ENCODE measurements at regions not wholly inside any gene's neighbourhood (a gene's known extent, or its start where the extent isn't known, plus 50 kb on each side); places are given as distances from the start of the nearest gene placed in this dataset.

DNA sequence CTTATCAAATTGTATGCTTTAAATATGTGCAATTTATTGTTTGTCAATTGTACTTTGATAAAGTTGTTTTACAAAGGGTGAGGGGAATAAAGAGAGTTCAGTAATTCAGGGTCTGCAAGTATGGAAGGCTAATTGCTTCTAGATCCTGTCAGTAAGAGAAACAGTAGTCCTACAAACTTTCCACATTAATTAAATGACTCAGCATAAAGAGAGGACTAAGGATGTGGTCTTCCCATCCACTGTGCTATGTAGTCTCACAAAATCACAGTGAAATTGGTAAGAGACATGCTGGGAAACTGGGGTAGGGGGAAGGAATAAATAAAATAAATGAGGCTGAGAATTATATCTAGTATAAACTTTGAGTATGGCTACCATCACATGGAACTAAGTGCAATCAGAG is 130.2 kb upstream of the PKP2 start:
- TF ChIP-seq RFX5 (IDR thresholded peaks at IDR 0.05) (no peak), HDAC2 (IDR thresholded peaks at IDR 0.05) (no peak), POLR2A (IDR thresholded peaks at IDR 0.05; ENCODE audit: low read length) (no peak)
- TF ChIP-seq, protein P1, sequence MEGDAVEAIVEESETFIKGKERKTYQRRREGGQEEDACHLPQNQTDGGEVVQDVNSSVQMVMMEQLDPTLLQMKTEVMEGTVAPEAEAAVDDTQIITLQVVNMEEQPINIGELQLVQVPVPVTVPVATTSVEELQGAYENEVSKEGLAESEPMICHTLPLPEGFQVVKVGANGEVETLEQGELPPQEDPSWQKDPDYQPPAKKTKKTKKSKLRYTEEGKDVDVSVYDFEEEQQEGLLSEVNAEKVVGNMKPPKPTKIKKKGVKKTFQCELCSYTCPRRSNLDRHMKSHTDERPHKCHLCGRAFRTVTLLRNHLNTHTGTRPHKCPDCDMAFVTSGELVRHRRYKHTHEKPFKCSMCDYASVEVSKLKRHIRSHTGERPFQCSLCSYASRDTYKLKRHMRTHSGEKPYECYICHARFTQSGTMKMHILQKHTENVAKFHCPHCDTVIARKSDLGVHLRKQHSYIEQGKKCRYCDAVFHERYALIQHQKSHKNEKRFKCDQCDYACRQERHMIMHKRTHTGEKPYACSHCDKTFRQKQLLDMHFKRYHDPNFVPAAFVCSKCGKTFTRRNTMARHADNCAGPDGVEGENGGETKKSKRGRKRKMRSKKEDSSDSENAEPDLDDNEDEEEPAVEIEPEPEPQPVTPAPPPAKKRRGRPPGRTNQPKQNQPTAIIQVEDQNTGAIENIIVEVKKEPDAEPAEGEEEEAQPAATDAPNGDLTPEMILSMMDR (IDR thresholded peaks at IDR 0.05) = no peak
